Thyroid gland (tissue), 4 donors: ENCODE measurements at regions not wholly inside any gene's neighbourhood (a gene's known extent, or its start where the extent isn't known, plus 50 kb on each side); places are given as distances from the start of the nearest gene placed in this dataset.

Source experiments
- POLR2A ChIP-seq, 2 donors: fragments of 450-650 bp; IDR thresholded peaks; one replicate each; pipeline ENCODE4 v1.6.1; 2017; ENCODE audit warnings: antibody characterized with exemption in 2 of 2, mild to moderate bottlenecking in 2 of 2, moderate library complexity in 1 of 2
- TF ChIP-seq, protein P1 (sequence below), 6 experiments: fragments of 200-600 bp in 3 of 6; fragments of 450-650 bp in 3 of 6; sonication (generic) in 3 of 6; IDR thresholded peaks; one replicate each; pipeline ENCODE4 v1.5.1; 2016 to 2019; ENCODE audit warnings: antibody characterized with exemption in 6 of 6, mild to moderate bottlenecking in 2 of 6, inconsistent platforms in 1 of 6, moderate library complexity in 1 of 6

DNA sequence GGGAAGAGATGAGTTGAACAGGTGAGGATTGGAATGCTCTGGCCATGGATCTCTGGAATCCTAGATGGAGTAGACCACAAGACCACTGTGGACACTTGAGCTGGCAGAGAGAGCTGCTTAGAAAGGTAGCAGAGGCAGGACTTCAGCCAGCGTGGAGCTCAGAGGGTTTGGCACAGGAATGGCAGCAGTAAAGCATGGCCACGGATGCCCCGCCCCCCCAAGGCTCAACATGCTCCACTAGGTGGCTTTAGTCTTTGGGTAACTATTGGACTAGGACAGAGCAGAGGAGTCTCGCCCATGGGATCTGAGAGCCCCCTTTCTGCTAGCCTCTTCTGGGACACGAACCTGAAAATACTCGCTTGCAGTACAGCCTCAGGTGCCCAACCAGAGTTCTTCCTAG lies 150.1 kb upstream of the NEIL3 start:
- TF ChIP-seq, protein P1, sequence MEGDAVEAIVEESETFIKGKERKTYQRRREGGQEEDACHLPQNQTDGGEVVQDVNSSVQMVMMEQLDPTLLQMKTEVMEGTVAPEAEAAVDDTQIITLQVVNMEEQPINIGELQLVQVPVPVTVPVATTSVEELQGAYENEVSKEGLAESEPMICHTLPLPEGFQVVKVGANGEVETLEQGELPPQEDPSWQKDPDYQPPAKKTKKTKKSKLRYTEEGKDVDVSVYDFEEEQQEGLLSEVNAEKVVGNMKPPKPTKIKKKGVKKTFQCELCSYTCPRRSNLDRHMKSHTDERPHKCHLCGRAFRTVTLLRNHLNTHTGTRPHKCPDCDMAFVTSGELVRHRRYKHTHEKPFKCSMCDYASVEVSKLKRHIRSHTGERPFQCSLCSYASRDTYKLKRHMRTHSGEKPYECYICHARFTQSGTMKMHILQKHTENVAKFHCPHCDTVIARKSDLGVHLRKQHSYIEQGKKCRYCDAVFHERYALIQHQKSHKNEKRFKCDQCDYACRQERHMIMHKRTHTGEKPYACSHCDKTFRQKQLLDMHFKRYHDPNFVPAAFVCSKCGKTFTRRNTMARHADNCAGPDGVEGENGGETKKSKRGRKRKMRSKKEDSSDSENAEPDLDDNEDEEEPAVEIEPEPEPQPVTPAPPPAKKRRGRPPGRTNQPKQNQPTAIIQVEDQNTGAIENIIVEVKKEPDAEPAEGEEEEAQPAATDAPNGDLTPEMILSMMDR (IDR thresholded peaks at IDR 0.05): no peak
- no peak for TF ChIP-seq POLR2A (IDR thresholded peaks at IDR 0.05)
